ENCODE measurements at regions not wholly inside any gene's neighbourhood (a gene's known extent, or its start where the extent isn't known, plus 50 kb on each side); places are given as distances from the start of the nearest gene placed in this dataset.
"Not testable (repeated sequence)": the region's sequence is repeated elsewhere in the genome, so short reads cannot be mapped to it uniquely, and the experiment has no call there.

DNA sequence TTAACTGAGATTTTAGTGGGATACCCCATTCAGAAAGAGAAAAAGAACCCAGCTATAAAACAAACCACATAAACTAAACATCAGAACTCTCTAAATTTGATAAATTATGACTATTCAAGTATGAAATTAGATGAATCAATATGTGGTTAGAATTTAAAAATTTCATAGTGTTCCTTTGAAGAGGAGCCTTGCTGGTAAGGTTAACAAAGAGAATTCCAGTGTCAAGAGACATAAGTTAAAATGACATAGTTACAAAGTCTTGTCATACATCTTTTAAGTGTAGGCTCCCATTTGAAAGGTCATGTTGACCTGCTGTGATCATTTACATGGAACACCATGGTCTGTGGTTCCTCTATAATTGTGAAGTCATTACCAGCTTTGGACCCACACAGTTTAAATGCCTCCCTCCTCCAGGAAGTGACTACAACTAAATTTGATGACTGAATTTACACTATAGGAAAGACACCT, 231.6 kb upstream of the ETAA1 start:
- no peak for DNase-seq (ENCODE audit: low read depth)
- H3K4me3 ChIP-seq (ENCODE audit: low read depth, low read length): no peak overlapping the region
- TF ChIP-seq, protein P1, sequence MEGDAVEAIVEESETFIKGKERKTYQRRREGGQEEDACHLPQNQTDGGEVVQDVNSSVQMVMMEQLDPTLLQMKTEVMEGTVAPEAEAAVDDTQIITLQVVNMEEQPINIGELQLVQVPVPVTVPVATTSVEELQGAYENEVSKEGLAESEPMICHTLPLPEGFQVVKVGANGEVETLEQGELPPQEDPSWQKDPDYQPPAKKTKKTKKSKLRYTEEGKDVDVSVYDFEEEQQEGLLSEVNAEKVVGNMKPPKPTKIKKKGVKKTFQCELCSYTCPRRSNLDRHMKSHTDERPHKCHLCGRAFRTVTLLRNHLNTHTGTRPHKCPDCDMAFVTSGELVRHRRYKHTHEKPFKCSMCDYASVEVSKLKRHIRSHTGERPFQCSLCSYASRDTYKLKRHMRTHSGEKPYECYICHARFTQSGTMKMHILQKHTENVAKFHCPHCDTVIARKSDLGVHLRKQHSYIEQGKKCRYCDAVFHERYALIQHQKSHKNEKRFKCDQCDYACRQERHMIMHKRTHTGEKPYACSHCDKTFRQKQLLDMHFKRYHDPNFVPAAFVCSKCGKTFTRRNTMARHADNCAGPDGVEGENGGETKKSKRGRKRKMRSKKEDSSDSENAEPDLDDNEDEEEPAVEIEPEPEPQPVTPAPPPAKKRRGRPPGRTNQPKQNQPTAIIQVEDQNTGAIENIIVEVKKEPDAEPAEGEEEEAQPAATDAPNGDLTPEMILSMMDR (IDR thresholded peaks at IDR 0.05; ENCODE audit: insufficient read depth, low read length): no peak

DNA sequence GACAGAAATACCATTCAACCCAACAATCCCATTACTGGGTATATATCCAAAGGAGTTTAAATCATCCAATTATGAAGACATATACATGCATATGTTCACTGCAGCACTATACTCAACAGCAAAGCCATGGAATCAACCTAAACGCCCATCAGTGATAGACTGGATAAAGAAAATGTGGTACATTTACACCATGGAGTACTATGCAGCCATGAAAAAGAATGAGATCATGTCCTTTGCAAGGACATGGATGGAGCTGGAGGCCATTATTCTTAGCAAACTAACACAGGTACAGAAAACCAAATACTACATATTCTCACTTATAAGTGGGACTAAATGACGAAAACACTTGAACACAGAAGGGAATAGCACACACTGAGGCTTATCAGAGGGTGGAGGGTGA, 230.6 kb upstream of the ETAA1 start:
- DNase-seq (ENCODE audit: low read depth); H3K4me3 ChIP-seq (ENCODE audit: low read depth, low read length): not testable (repeated sequence)

DNA sequence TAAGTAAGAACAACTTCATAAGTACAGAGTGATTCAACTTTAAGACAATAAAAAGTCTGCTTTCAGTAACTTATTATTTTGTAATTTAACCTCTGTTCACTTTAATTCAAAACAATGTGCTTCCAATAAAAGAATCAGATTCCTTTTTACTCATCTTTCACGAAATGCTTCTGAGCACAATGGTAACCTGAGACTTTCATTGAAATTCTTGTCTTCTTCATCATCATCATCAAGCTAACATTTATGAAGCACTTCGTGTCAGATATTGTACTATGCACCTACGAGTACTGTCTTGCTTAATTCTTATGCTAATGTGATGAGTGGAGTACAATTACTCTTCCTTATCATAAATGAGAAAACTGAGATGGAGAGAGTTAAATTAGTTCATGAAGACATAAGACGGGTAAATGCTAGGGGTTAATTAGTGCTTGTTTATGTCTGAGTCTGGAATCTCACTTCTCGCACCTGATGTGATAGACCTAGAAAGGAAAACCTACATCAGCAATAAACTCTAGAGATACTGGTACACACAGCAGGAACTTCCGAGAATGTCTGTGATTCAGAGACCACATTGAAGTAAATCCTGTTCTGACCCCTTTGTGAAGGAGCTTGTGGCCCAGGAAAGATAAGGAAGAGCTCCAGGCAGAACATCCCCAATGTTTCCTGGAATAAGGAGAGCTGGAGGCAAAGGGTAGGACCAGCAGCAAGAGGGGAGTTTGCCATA, 227.6 kb upstream of the ETAA1 start:
- DNase-seq (ENCODE audit: low read depth): no peak
- H3K4me3 ChIP-seq (ENCODE audit: low read depth, low read length): no peak overlapping the region
- TF ChIP-seq, protein P1 (IDR thresholded peaks at IDR 0.05; ENCODE audit: insufficient read depth, low read length): no peak

DNA sequence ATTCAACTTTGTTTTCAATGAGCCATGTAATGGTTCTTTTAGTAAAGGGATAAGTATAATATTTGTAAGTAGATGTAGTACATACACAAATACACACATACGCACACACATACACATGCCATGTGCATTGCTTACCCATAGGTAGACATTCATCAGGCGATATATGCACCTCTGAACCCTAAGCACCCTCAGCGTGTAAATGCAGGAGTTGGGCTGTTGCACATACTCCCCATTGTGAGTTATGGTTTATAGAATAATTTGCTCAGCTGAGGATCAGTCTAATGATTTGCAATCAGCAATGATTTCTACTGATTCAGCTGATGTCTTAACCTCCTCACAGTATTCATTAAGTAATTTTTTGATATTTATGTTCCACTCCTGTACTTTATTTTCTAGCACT, 217.6 kb upstream of the ETAA1 start:
- H3K4me3 ChIP-seq (ENCODE audit: low read depth, low read length): no peak overlapping the region
- TF ChIP-seq, protein P1 (IDR thresholded peaks at IDR 0.05; ENCODE audit: insufficient read depth, low read length): no peak
- no peak for DNase-seq (ENCODE audit: low read depth)

DNA sequence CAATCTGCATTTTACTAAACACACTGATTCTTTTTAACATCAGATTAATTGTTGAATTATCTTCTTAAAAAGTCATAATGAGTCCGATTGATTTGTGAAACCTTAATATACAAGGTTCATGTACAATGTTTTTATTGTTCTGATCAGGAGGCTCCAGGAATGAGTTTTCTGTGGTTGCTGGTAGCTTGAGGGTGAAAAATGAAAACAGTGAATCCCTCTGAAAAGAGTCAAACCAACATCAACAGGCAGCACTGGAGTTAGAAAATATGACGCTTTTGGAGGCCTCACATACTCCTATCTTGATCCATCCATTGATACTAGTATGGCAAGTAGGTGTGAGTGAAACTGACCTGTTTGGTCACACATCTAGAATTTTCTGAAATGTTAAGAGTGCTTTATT, 216.3 kb upstream of the ETAA1 start:
- TF ChIP-seq, protein P1 (IDR thresholded peaks at IDR 0.05; ENCODE audit: insufficient read depth, low read length): no peak
- no peak overlapping the region for H3K4me3 ChIP-seq (ENCODE audit: low read depth, low read length)
- no peak for DNase-seq (ENCODE audit: low read depth)

DNA sequence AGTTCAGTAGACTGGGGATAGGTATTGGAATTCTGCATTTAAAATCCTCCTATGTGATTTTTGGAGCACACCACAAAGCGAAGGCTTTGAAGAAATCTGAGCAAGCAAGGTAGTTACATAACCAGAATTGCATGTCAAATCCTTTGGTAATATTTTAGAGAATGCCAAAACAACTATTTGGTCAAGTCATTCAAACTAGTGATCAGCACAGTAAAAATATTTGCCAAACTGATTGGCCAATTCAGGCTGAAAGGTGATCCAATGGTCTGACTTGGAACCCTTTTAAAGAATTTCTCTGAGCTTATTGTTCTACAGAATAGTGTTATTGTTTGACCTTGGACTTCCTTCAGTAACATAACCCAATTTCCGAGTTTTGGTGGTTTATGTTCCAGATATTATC, 214.2 kb upstream of the ETAA1 start:
- peak; percentile 1 for DNase-seq (ENCODE audit: low read depth)

DNA sequence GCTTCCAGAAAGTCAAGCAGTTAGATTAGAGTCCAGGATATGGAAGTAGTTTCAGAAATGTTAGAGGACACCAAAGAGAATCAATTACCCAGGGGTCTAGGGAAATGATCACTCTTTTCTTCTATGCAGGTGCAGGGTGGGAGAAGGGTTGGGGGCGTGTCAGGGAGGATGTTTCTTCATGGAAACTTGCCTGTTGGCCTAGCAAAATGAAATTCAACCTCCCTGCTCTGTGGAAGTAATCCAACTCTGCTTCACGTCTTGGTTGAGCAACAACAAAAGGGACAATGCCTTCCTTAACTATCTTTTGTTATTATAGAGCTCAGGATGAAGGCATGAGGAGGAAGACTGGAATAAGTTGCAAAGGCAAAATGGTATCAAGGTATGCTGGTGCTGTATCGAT, 210.8 kb upstream of the ETAA1 start:
- DNase-seq (ENCODE audit: low read depth): peak; percentile 2
- no peak overlapping the region for H3K4me3 ChIP-seq (ENCODE audit: low read depth, low read length)
- TF ChIP-seq, protein P1 (IDR thresholded peaks at IDR 0.05; ENCODE audit: insufficient read depth, low read length): no peak

More for the DNA sequence above, 214.2 kb upstream of the ETAA1 start:
- TF ChIP-seq, protein P1 (IDR thresholded peaks at IDR 0.05; ENCODE audit: insufficient read depth, low read length): no peak
- no peak overlapping the region for H3K4me3 ChIP-seq (ENCODE audit: low read depth, low read length)
